ENCODE measurements at regions not wholly inside any gene's neighbourhood (a gene's known extent, or its start where the extent isn't known, plus 50 kb on each side); places are given as distances from the start of the nearest gene placed in this dataset.

DNA sequence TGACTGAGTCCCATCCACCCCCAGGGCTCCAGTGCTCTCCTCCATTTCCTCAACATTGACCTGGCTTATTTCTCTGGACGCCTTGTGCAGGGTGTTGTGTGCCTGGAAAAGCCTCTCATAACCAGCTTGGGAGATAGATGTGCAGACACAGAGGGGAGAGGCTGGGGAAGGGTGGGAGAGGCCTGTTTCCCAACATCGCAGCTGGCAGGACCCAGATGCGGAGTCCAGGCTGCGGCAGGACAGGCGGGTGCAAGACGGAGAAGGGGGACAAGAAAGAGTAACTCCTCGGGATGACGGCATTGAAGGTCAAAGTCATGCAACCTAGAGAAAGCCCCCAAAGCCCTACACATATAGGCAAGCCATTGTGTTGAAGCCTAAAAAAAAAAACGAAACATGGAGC lies 54.1 kb upstream of the ANTXRL start:
- Histone ChIP-seq H3K27me3 (ENCODE audit: insufficient read depth, low read length) (no peaks in the 10 kb centered on the region), H3K9me3 (ENCODE audit: insufficient read depth, low read depth, low read length) (no peaks in the 10 kb centered on the region)
- H3K4me1 Mint-ChIP-seq (ENCODE audit: low read depth, unreplicated experiment), result no peaks in the 10 kb centered on the region

DNA sequence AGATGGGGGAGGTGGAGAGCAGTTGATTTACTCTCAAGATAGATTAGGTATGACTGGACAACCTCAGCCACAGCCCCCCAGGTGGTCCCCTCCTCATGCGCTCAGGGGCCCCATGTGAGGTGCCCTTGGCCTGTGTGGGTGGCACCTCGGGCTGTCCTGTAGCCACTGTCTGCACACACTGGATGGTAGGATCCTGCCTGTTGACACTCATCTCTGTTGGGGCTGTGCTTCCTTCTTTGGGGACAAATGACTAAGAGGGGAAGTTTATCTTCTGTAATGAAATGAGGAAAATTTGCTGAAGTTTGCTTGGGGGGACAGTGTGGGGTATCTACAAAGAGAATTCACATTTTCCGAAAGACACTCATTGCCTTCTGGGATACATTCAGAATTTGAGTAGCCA lies 53.6 kb upstream of the ANTXRL start:
- no peak overlapping the region for H3K4me3 Mint-ChIP-seq (ENCODE audit: unreplicated experiment)
- no peak for DNase-seq (ENCODE audit: low read depth)
- H3K36me3 ChIP-seq (ENCODE audit: insufficient read depth, low read length), result no peaks in the 10 kb centered on the region
- no peaks in the 10 kb centered on the region for H3K27me3 ChIP-seq (ENCODE audit: insufficient read depth, low read length)
- no peak overlapping the region for H3K27ac Mint-ChIP-seq (ENCODE audit: unreplicated experiment)
- H3K9me3 ChIP-seq (ENCODE audit: insufficient read depth, low read depth, low read length), result no peaks in the 10 kb centered on the region
- peaks cover 3% of the 10 kb centered on the region for H3K36me3 Mint-ChIP-seq (ENCODE audit: low read depth, unreplicated experiment)
- no peak overlapping the region for H2AFZ ChIP-seq (ENCODE audit: low read depth, low read length)
- no peak overlapping the region for H3K27ac ChIP-seq (ENCODE audit: low read depth, low read length)
- no peaks in the 10 kb centered on the region for H3K9me3 Mint-ChIP-seq (ENCODE audit: unreplicated experiment)
- TF ChIP-seq EZH2 (IDR thresholded peaks at IDR 0.05; ENCODE audit: insufficient read depth, low read length), result no peak
- TF ChIP-seq, protein P1, sequence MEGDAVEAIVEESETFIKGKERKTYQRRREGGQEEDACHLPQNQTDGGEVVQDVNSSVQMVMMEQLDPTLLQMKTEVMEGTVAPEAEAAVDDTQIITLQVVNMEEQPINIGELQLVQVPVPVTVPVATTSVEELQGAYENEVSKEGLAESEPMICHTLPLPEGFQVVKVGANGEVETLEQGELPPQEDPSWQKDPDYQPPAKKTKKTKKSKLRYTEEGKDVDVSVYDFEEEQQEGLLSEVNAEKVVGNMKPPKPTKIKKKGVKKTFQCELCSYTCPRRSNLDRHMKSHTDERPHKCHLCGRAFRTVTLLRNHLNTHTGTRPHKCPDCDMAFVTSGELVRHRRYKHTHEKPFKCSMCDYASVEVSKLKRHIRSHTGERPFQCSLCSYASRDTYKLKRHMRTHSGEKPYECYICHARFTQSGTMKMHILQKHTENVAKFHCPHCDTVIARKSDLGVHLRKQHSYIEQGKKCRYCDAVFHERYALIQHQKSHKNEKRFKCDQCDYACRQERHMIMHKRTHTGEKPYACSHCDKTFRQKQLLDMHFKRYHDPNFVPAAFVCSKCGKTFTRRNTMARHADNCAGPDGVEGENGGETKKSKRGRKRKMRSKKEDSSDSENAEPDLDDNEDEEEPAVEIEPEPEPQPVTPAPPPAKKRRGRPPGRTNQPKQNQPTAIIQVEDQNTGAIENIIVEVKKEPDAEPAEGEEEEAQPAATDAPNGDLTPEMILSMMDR (IDR thresholded peaks at IDR 0.05; ENCODE audit: insufficient read depth, low read depth, low read length), result no peak
- H3K9ac ChIP-seq (ENCODE audit: low read length), result no peak overlapping the region
- no peaks in the 10 kb centered on the region for H3K4me1 ChIP-seq (ENCODE audit: insufficient read depth, low read length)
- FAIRE-seq, result no peak
- H3K4me2 ChIP-seq (ENCODE audit: low read length), result no peak overlapping the region
- peaks cover under 1% of the 10 kb centered on the region for H3K4me1 Mint-ChIP-seq (ENCODE audit: low read depth, unreplicated experiment)
- peaks cover 27% of the 10 kb centered on the region for H3K27me3 Mint-ChIP-seq (ENCODE audit: low read depth, unreplicated experiment)
- no peaks in the 10 kb centered on the region for H4K20me1 ChIP-seq (ENCODE audit: insufficient read depth, low read length)
- no peaks in the 10 kb centered on the region for H3K79me2 ChIP-seq (ENCODE audit: insufficient read depth, low read length)
- H3K4me3 ChIP-seq (ENCODE audit: insufficient read depth, low read depth, low read length), result no peak overlapping the region

More for the DNA sequence above, 54.1 kb upstream of the ANTXRL start:
- no peak overlapping the region for H2AFZ ChIP-seq (ENCODE audit: low read depth, low read length)
- TF ChIP-seq EZH2 (IDR thresholded peaks at IDR 0.05; ENCODE audit: insufficient read depth, low read length), result no peak
- TF ChIP-seq, protein P1 (IDR thresholded peaks at IDR 0.05; ENCODE audit: insufficient read depth, low read depth, low read length), result no peak
- H3K36me3 ChIP-seq (ENCODE audit: insufficient read depth, low read length), result no peaks in the 10 kb centered on the region
- FAIRE-seq (no peak), DNase-seq (ENCODE audit: low read depth) (no peak)
- H3K4me2 ChIP-seq (ENCODE audit: low read length), result no peak overlapping the region
- no peak overlapping the region for H3K9ac ChIP-seq (ENCODE audit: low read length)
- no peaks in the 10 kb centered on the region for H4K20me1 ChIP-seq (ENCODE audit: insufficient read depth, low read length)
- H3K27me3 Mint-ChIP-seq (ENCODE audit: low read depth, unreplicated experiment), result peaks cover 30% of the 10 kb centered on the region
- H3K27ac Mint-ChIP-seq (ENCODE audit: unreplicated experiment), result no peak overlapping the region
- peaks cover 3% of the 10 kb centered on the region for H3K36me3 Mint-ChIP-seq (ENCODE audit: low read depth, unreplicated experiment)
- H3K9me3 Mint-ChIP-seq (ENCODE audit: unreplicated experiment), result no peaks in the 10 kb centered on the region
- H3K79me2 ChIP-seq (ENCODE audit: insufficient read depth, low read length), result no peaks in the 10 kb centered on the region
- no peak overlapping the region for H3K4me3 Mint-ChIP-seq (ENCODE audit: unreplicated experiment)
- H3K27ac ChIP-seq (ENCODE audit: low read depth, low read length), result no peak overlapping the region
- no peak overlapping the region for H3K4me3 ChIP-seq (ENCODE audit: insufficient read depth, low read depth, low read length)
- no peaks in the 10 kb centered on the region for H3K4me1 ChIP-seq (ENCODE audit: insufficient read depth, low read length)

DNA sequence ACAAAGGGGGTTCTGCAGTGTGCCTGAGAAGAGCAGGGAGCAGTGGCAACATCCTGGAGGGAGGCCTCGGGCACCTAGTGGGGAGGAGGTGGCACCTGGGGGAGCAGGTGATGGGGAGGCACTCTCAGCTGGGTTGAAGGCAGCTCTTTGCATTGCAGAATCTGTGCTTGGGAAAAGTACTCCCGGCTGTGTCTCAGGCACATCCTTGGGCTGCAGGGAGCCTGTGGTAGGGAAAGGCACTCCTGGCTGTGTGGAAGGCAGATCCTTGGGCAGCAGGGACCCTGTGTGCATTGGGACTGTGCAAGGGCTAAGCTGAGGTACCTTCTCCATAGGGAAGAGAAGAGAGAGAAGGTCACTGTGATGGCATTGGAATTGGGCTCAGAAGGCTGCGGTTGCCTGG lies 52.8 kb upstream of the ANTXRL start:
- no peak overlapping the region for H3K4me3 Mint-ChIP-seq (ENCODE audit: unreplicated experiment)
- Histone ChIP-seq H2AFZ (ENCODE audit: low read depth, low read length) (no peak overlapping the region), H3K27ac (ENCODE audit: low read depth, low read length) (no peak overlapping the region), H4K20me1 (ENCODE audit: insufficient read depth, low read length) (no peaks in the 10 kb centered on the region), H3K36me3 (ENCODE audit: insufficient read depth, low read length) (no peaks in the 10 kb centered on the region), H3K79me2 (ENCODE audit: insufficient read depth, low read length) (no peaks in the 10 kb centered on the region), H3K9me3 (ENCODE audit: insufficient read depth, low read depth, low read length) (no peaks in the 10 kb centered on the region), H3K4me1 (ENCODE audit: insufficient read depth, low read length) (no peaks in the 10 kb centered on the region), H3K4me3 (ENCODE audit: insufficient read depth, low read depth, low read length) (no peak overlapping the region), H3K4me2 (ENCODE audit: low read length) (no peak overlapping the region), H3K27me3 (ENCODE audit: insufficient read depth, low read length) (no peaks in the 10 kb centered on the region), H3K9ac (ENCODE audit: low read length) (no peak overlapping the region)
- H3K36me3 Mint-ChIP-seq (ENCODE audit: low read depth, unreplicated experiment), result peaks cover 3% of the 10 kb centered on the region
- FAIRE-seq, result no peak
- TF ChIP-seq, protein P1 (IDR thresholded peaks at IDR 0.05; ENCODE audit: insufficient read depth, low read depth, low read length), result no peak
- TF ChIP-seq EZH2 (IDR thresholded peaks at IDR 0.05; ENCODE audit: insufficient read depth, low read length), result no peak
- DNase-seq (ENCODE audit: low read depth), result no peak
- no peaks in the 10 kb centered on the region for H3K9me3 Mint-ChIP-seq (ENCODE audit: unreplicated experiment)
- H3K27me3 Mint-ChIP-seq (ENCODE audit: low read depth, unreplicated experiment), result peaks cover 27% of the 10 kb centered on the region
- H3K4me1 Mint-ChIP-seq (ENCODE audit: low read depth, unreplicated experiment), result peaks cover 6% of the 10 kb centered on the region
- H3K27ac Mint-ChIP-seq (ENCODE audit: unreplicated experiment), result no peak overlapping the region
